Keratinocyte (primary cell): ENCODE measurements at regions not wholly inside any gene's neighbourhood (a gene's known extent, or its start where the extent isn't known, plus 50 kb on each side); places are given as distances from the start of the nearest gene placed in this dataset.

ENCODE experiments used
- DNase-seq: peaks from one replicate; pipeline ENCODE4 v3.0.0-alpha.2; 2011; ENCODE audit warnings: low read depth, missing footprints, low spot score
- FAIRE-seq: peaks from 2 replicates; lab custom pipeline; 2011; peaks lifted over from hg19 to GRCh38; lab: Jason Lieb, UNC
- H2AFZ ChIP-seq: 2 replicates; pipeline ENCODE4 v1.6.0; 2012; ENCODE audit warnings: low read length, control low read depth, inconsistent platforms; ENCODE audit not compliant: control insufficient read depth
- H3K27ac ChIP-seq: 2 replicates; pipeline ENCODE4 v1.5.1; 2011; ENCODE audit warnings: low read length; ENCODE audit not compliant: control insufficient read depth, insufficient read depth
- H3K27me3 ChIP-seq: 3 replicates; pipeline ENCODE4 v1.6.0; 2011; ENCODE audit warnings: low read length; ENCODE audit not compliant: control insufficient read depth, insufficient read depth; ENCODE audit errors: extremely low read depth
- H3K36me3 ChIP-seq, 2 experiments: 2 replicates in 1 of 2; 3 replicates in 1 of 2; pipeline ENCODE4 v1.5.1; 2011; ENCODE audit warnings: low read length in 2 of 2, mild to moderate bottlenecking in 1 of 2; ENCODE audit not compliant: control insufficient read depth in 2 of 2, insufficient read depth in 2 of 2; ENCODE audit errors: extremely low read depth in 1 of 2
- H3K4me1 ChIP-seq: 3 replicates; pipeline ENCODE4 v1.5.1; 2011; ENCODE audit warnings: low read length; ENCODE audit not compliant: control insufficient read depth, insufficient read depth; ENCODE audit errors: extremely low read depth
- H3K4me2 ChIP-seq: 3 replicates; pipeline ENCODE4 v1.6.0; 2011; ENCODE audit warnings: low read depth, low read length; ENCODE audit not compliant: control insufficient read depth, insufficient read depth; ENCODE audit errors: extremely low read depth
- H3K4me3 ChIP-seq, 3 experiments: fragments of 200-600 bp in 1 of 3; sonication (generic) in 1 of 3; 2 replicates in 2 of 3; 3 replicates in 1 of 3; pipeline ENCODE4 v1.5.1; 2011 to 2016; ENCODE audit warnings: low read length in 3 of 3, mild to moderate bottlenecking in 3 of 3, control low read depth in 2 of 3, inconsistent platforms in 1 of 3, low read depth in 1 of 3, mixed read lengths in 1 of 3, mixed run types in 1 of 3, moderate library complexity in 1 of 3; ENCODE audit not compliant: control insufficient read depth in 2 of 3, insufficient read depth in 2 of 3; ENCODE audit errors: extremely low read depth in 1 of 3
- H3K79me2 ChIP-seq: 2 replicates; pipeline ENCODE4 v1.6.0; 2012; ENCODE audit warnings: low read length; ENCODE audit not compliant: control insufficient read depth, insufficient read depth
- H3K9ac ChIP-seq: 3 replicates; pipeline ENCODE4 v1.6.0; 2011; ENCODE audit warnings: low read length; ENCODE audit not compliant: control insufficient read depth, insufficient read depth; ENCODE audit errors: extremely low read depth
- H3K9me1 ChIP-seq: 3 replicates; pipeline ENCODE4 v1.6.0; 2011; ENCODE audit warnings: low read length; ENCODE audit not compliant: control insufficient read depth, insufficient read depth; ENCODE audit errors: extremely low read depth
- H3K9me3 ChIP-seq: 2 replicates; pipeline ENCODE4 v1.5.1; 2012; ENCODE audit warnings: low read depth, low read length; ENCODE audit not compliant: control insufficient read depth
- H4K20me1 ChIP-seq: 3 replicates; pipeline ENCODE4 v1.6.0; 2011; ENCODE audit warnings: low read length; ENCODE audit not compliant: control insufficient read depth, insufficient read depth; ENCODE audit errors: extremely low read depth
- CTCF ChIP-seq, 3 experiments: IDR thresholded peaks in 1 of 3; conservative IDR thresholded peaks in 1 of 3; optimal IDR thresholded peaks in 1 of 3; 2 replicates in 2 of 3; 3 replicates in 1 of 3; pipeline versions ENCODE3 to v1.5.1; 2011; ENCODE audit warnings: low read length in 3 of 3, mild to moderate bottlenecking in 3 of 3, moderate library complexity in 2 of 3, control low read depth in 1 of 3, inconsistent platforms in 1 of 3; ENCODE audit not compliant: insufficient read depth in 2 of 3; ENCODE audit errors: extremely low read depth in 1 of 3
- EZH2 ChIP-seq: IDR thresholded peaks from one replicate; pipeline ENCODE4 v1.6.1; 2012; ENCODE audit warnings: inconsistent platforms, mild to moderate bottlenecking, low read length, moderate library complexity
- dilution Hi-C: fragments of 300-500 bp; cut with MboI; formaldehyde crosslinking; loops from one replicate; pipeline ENCODE4 v1.7.0; 2020; ENCODE audit warnings: low sequenced_read_pairs; ENCODE audit not compliant: extremely low pct_ligation_motif_present

DNA sequence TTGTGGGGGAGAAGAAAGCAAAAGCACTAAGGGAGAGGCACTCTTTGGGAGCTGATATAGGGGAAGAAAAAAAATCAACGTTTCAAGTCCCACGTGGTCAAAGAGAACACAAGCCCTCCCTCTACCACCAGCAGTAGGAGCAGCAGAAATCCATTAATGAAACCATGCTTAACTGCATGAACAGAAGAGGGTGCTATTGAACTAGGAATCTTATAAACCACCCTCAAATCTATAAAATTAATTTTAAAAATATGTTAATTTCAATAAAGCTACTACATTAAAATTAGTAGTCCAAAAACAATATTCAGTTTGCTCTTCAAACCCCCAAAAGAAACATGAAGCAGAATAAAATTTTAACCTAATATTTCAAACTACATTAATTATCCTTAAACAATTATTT lies 147.8 kb downstream of the TMEM18 start:
- H3K9me1 ChIP-seq: no peaks in the 10 kb centered on the region
- peaks cover 4% of the 10 kb centered on the region for H3K9me3 ChIP-seq
- no peak for TF ChIP-seq EZH2
- peak; percentile 14 to 42 (median 23) for TF ChIP-seq CTCF (optimal IDR thresholded peaks at IDR 0.05 in 1 of 3, IDR thresholded peaks at IDR 0.05 in 1 of 3, conservative IDR thresholded peaks at IDR 0.05 in 1 of 3; ENCODE audit: extremely low read depth in 1 of 3, insufficient read depth in 2 of 3, low read length in 3 of 3)
- no peaks in the 10 kb centered on the region for H4K20me1 ChIP-seq
- no peak overlapping the region for H3K27ac ChIP-seq
- H3K4me3 ChIP-seq: no peak overlapping the region
- H3K9ac ChIP-seq: no peak overlapping the region
- H3K4me1 ChIP-seq: no peaks in the 10 kb centered on the region
- no peak overlapping the region for H3K4me2 ChIP-seq
- H3K27me3 ChIP-seq: no peaks in the 10 kb centered on the region
- no peak for DNase-seq
- dilution Hi-C loops: no loop called here
- no peak overlapping the region for H2AFZ ChIP-seq
- FAIRE-seq: no peak
- H3K36me3 ChIP-seq: no peaks in the 10 kb centered on the region
- no peaks in the 10 kb centered on the region for H3K79me2 ChIP-seq

DNA sequence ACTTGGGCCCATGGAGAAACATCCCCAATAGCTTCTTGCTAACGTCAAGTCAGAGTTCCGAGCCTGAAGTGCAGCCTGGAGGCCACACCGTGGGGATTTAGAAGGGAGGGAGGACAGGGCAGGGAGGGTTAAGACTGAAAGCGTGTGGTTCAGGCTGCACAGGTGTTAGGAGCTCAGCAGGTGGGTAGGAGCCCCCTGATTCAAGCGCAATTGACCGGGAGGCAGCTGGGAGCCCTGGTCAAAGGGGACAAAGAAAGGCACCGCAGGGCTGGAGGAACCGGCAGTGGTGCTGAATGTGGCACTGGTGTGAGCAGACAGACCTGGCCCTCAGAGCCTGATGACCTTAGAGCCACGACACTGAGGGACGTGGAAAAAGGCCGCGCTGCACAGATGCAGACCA lies 149.6 kb downstream of the TMEM18 start:
- no peaks in the 10 kb centered on the region for H3K79me2 ChIP-seq
- no peak overlapping the region for H3K4me3 ChIP-seq
- no peak overlapping the region for H3K4me2 ChIP-seq
- no peaks in the 10 kb centered on the region for H3K27me3 ChIP-seq
- no peaks in the 10 kb centered on the region for H4K20me1 ChIP-seq
- H3K27ac ChIP-seq: no peak overlapping the region
- no peaks in the 10 kb centered on the region for H3K9me1 ChIP-seq
- H2AFZ ChIP-seq: no peak overlapping the region
- H3K9me3 ChIP-seq: peaks cover 5% of the 10 kb centered on the region
- DNase-seq (no peak), FAIRE-seq (no peak)
- dilution Hi-C loops: no loop called here
- H3K9ac ChIP-seq: no peak overlapping the region
- no peak for TF ChIP-seq EZH2
- no peak for TF ChIP-seq CTCF (optimal IDR thresholded peaks at IDR 0.05 in 1 of 3, IDR thresholded peaks at IDR 0.05 in 1 of 3, conservative IDR thresholded peaks at IDR 0.05 in 1 of 3; ENCODE audit: extremely low read depth in 1 of 3, insufficient read depth in 2 of 3, low read length in 3 of 3)
- no peaks in the 10 kb centered on the region for H3K36me3 ChIP-seq
- no peaks in the 10 kb centered on the region for H3K4me1 ChIP-seq
